Stimulated activated CD4-positive, alpha-beta T cell treated with anti-CD3 and anti-CD28 coated beads, Interleukin-12 subunit alpha, Interleukin-12 subunit beta, amount 100 ng/mL, for 48 hours (primary cell): ENCODE measurements at regions not wholly inside any gene's neighbourhood (a gene's known extent, or its start where the extent isn't known, plus 50 kb on each side); places are given as distances from the start of the nearest gene placed in this dataset.
"Not testable (repeated sequence)": the region's sequence is repeated elsewhere in the genome, so short reads cannot be mapped to it uniquely, and the experiment has no call there.

Source experiments
- DNase-seq, 3 donors: peaks; one replicate each; pipeline ENCODE4 v3.0.0-alpha.2; 2020; ENCODE audit warnings: low read depth in 2 of 3, low spot score in 1 of 3

GRCh38 chr13:97520061-97520460 lies 86.1 kb downstream of the RAP2A start:
- no peak for DNase-seq

- no peak for DNase-seq
These were observed 86.9 kb downstream of the RAP2A start for GRCh38 chr13:97520866-97521265.

- no peak for DNase-seq
These were observed 87.8 kb downstream of the RAP2A start for GRCh38 chr13:97521726-97522125.

GRCh38 chr13:97522243-97522642 lies 88.3 kb downstream of the RAP2A start:
- no peak for DNase-seq

GRCh38 chr13:97526556-97526955 lies 92.6 kb downstream of the RAP2A start:
- DNase-seq, result no peak

- DNase-seq, result no peak
These were observed 94.5 kb downstream of the RAP2A start for GRCh38 chr13:97528518-97528917.

- no peak for DNase-seq
These were observed 100.6 kb downstream of the RAP2A start for GRCh38 chr13:97534540-97534939.

GRCh38 chr13:97535614-97536013 lies 101.6 kb downstream of the RAP2A start:
- no peak for DNase-seq

- no peak for DNase-seq
These were observed 103.1 kb downstream of the RAP2A start for GRCh38 chr13:97537110-97537509.

GRCh38 chr13:97538203-97538602 lies 104.2 kb downstream of the RAP2A start:
- no peak for DNase-seq

GRCh38 chr13:97539651-97540610 lies 106.0 kb downstream of the RAP2A start:
- no peak for DNase-seq

- DNase-seq, result no peak
These were observed 106.7 kb downstream of the RAP2A start for GRCh38 chr13:97540696-97541095.

- DNase-seq, result no peak
These were observed 108.2 kb downstream of the RAP2A start for GRCh38 chr13:97542102-97542685.

GRCh38 chr13:97544031-97544765 lies 110.2 kb downstream of the RAP2A start:
- DNase-seq, result no peak

GRCh38 chr13:97544971-97545499 lies 111.1 kb downstream of the RAP2A start:
- not testable (repeated sequence) for DNase-seq

- no peak for DNase-seq
These were observed 114.2 kb downstream of the RAP2A start for GRCh38 chr13:97548138-97548537.

GRCh38 chr13:97548711-97549110 lies 114.7 kb downstream of the RAP2A start:
- no peak for DNase-seq

GRCh38 chr13:97549201-97549600 lies 115.2 kb downstream of the RAP2A start:
- DNase-seq, result no peak

- no peak for DNase-seq
These were observed 120.5 kb downstream of the RAP2A start for GRCh38 chr13:97554496-97554895.

GRCh38 chr13:97555034-97555433 lies 121.1 kb downstream of the RAP2A start:
- DNase-seq, result no peak

- no peak for DNase-seq
These were observed 125.1 kb downstream of the RAP2A start for GRCh38 chr13:97559030-97559429.

GRCh38 chr13:97559981-97560380 lies 126.0 kb downstream of the RAP2A start:
- no peak for DNase-seq
